ENCODE measurements at regions not wholly inside any gene's neighbourhood (a gene's known extent, or its start where the extent isn't known, plus 50 kb on each side); places are given as distances from the start of the nearest gene placed in this dataset.

DNA sequence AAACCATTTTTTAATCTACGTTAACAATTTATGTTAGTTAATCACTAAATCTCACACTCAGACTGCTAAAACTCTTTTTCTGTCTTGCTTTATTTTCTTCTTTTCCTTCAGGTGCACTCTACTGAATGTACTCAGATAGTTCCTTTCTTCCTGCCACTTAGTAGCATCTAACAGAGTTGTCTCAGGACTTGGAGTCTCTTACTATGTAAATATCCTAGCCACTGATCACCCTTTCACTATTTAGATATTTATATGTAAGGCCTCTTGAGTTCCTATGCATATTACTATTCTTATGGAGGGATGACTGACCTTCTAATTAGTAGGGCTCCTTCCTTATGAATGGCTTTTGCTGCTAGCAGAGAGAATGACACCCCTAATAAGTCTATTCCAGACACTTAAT is 586.3 kb downstream of the RERGL start:
- TF ChIP-seq POLR2AphosphoS5 (IDR thresholded peaks at IDR 0.05; ENCODE audit: low read depth, low read length) (no peak), POLR2A (IDR thresholded peaks at IDR 0.05; ENCODE audit: low read depth, low read length) (no peak)

Measured in GM12892 (cell line).